Activated CD4-positive, alpha-beta T cell treated with anti-CD3 and anti-CD28 coated beads, Interleukin-2, amount 50 U/mL, for 1 hour (primary cell): ENCODE measurements at regions not wholly inside any gene's neighbourhood (a gene's known extent, or its start where the extent isn't known, plus 50 kb on each side); places are given as distances from the start of the nearest gene placed in this dataset.

ENCODE experiments used
- DNase-seq: peaks from one replicate; pipeline ENCODE4 v3.0.0-alpha.2; 2020

GRCh38 chr22:48478124-48478523, 1349.5 kb downstream of the BRD1 start:
- no peak for DNase-seq

GRCh38 chr22:48477031-48477721, 1350.5 kb downstream of the BRD1 start:
- DNase-seq = no peak

- no peak for DNase-seq
Measured at GRCh38 chr22:48476577-48476976, 1351.1 kb downstream of the BRD1 start.

- DNase-seq = no peak
Measured at GRCh38 chr22:48475661-48476345, 1351.9 kb downstream of the BRD1 start.

DNA sequence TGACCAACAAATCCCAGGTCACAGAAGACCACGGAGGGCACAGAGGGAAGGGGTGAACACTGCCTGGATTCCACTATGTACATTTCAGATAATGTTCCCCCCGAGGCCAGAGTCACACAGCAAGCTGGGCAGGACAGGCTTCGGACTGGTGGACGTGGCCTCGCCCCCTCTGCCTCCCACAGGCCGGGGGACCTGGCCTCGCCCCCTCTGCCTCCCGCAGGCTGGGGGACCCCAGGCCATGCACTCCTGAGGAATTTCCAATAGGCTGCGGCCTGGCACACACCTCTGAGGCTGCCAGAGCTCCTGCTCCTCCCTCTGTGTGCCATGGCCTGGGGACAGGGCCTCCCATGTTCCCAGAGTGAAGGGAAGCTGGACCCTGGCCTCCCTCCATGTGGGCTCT, 1352.8 kb downstream of the BRD1 start:
- DNase-seq = no peak

DNA sequence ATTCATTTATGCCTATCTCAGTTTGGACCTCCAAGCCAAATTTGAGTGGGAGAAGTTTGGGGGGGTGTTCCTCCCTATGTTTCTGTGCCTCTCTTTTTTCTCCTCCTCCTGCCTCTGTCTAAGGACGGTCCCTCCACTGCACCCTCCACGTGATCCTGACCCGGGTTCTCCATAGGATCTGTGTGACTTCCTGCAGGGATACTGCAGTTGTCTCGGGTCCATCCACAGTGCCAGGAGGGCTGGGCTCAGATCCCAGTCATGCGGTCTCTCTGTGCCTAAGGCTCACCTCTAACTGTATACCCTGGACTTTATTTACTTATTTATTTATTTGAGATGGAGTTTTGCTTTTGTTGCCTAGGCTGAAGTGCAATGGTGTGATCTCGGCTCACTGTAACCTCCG, 1354.5 kb downstream of the BRD1 start:
- DNase-seq = no peak

GRCh38 chr22:48464246-48464645, 1363.4 kb downstream of the BRD1 start:
- no peak for DNase-seq

- DNase-seq = no peak
Measured at GRCh38 chr22:48459859-48460823, 1367.5 kb downstream of the BRD1 start.

DNA sequence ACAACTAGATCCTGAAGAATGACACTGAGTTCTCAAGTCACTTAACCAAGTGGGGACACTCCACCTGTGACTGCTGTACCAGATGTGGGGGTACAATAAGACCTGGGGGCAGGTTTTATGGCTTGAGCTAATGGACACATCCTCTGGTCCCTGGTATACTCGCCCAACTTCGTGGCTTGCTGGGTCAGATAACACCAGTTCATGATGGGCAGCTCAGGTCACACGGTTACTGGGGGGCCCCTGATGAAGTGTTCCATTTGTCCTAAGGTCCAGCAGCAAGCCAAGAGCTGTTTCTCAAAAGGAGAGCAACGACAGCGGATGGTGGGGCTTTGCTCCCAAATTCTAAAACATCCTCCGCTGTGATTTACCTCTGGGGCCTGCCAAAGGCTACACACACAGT, 1368.4 kb downstream of the BRD1 start:
- no peak for DNase-seq

- DNase-seq = no peak
Measured at GRCh38 chr22:48456449-48456848, 1371.2 kb downstream of the BRD1 start.

DNA sequence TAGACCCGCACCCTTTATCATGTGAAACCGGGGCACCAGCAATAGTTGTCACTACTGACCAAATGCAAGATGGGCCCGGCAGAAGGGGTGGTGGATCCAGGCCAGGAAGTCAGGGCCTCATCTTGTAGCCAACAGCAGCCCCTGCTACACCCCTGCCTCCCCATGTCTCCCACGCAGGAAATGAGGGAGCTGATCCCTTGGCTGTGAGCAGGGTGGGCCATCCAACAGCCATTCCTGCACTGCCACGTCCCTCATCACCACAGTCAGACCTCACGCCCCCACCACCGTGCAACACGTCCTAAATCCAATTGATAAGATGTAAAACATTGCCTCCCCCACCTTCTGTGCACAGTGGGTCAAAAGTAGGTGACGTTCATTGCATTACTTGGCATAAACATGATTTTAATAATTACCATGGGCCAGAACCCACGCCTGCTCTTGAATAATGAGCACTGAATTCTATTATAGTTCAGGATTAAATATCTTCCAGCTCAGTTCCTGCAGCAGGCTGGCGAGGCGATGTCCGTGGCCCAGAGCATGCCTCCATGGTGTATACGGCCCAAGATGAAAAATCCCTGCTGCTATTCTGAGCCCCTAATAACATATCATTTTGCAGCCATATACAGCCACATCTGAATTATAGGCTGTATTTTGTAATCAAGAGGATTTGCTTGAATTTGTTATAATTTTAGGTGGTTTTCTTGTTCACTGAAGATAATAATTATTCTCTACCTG, 1373.8 kb downstream of the BRD1 start:
- DNase-seq = no peak

DNA sequence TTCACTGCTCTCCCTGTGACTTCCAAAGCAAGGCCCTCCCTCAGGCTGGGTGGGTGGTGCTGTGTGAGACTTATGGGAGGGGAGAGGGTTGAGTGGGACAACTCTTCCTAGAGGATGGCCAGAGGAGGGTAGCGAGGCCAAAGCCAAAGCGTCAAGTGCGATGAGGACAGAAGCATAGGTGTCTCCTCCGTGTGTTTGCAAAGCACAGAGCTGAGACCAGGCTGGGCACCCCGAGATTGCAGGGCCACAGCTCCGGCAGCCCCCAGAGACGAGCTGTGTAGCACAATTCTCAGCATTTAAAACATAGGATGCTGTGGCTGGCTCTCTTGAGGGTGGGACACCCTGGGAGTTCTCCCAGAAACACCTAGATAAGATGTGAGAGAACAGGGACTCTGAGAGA, 1374.5 kb downstream of the BRD1 start:
- no peak for DNase-seq

GRCh38 chr22:48452766-48453165, 1374.9 kb downstream of the BRD1 start:
- DNase-seq = no peak

DNA sequence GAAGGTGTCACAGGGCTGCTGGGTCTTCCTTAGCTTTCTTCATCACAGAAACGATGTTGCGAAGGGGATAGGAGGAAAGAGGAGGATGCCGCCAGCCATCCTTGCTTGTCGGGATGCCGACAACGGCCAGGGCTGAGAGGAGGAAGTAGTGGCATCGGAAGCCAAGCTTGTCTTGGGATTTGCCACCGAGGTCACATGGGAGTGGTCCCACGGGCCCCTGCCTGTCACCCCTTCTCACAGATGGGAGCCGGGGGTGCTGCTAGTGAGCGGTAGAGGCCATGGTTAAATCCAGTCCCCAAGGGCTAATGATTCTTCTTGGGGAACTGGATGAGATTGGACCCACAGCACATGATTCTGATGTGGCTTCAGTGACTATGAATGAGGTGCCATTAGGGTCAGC, 1375.8 kb downstream of the BRD1 start:
- no peak for DNase-seq

DNA sequence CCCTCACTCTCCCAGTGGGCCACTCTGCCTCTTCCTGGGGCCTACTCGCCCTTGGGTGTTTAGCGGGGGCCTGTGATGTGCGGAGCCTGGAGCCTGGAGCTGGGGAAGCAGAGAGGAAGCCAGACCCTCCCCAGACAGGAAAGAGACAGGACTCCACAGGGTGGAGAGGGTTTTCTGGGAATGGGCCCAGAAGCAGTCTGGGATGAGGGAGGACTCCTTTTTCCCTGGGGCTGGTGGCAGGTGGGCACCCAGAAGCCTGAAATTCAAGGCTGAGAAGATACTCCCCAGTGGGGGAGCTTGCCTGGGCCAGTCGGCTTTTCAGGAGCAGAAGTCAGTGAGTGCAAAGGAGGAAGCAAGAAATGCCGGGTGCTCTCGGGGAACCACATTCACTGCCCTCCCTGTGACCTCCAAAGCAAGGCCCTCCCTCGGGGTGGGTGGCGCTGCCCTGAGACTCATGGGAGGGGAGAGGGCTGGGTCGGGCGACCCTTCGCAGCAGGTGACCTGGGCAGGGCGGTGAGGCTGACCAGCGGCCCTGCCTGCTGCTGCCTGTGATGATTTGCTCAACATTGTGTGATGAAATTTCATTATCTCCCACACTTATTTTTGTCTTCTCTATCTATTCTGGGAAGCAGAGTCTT, 1377.4 kb downstream of the BRD1 start:
- no peak for DNase-seq

- no peak for DNase-seq
Measured at GRCh38 chr22:48449466-48450187, 1378.0 kb downstream of the BRD1 start.

DNA sequence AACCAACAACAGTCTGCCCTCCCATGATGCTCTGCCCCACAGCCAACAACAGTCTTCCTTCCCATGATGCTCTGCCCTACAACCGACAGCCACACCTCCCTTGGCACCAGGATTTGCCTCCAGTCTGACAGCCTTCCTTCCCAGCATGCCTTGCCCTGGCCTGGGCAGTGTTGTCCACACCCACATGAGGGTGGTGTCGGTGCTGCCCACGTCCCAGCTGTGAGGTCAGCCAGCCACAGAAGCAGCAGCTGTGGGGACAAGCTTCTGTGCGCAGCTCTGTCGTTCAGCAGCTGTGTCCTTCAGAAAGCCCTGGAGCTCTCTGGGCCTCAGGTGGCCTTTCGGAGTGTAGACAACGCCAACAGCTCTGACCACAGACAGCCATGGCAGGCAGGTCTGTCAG, 1378.9 kb downstream of the BRD1 start:
- DNase-seq = no peak

DNA sequence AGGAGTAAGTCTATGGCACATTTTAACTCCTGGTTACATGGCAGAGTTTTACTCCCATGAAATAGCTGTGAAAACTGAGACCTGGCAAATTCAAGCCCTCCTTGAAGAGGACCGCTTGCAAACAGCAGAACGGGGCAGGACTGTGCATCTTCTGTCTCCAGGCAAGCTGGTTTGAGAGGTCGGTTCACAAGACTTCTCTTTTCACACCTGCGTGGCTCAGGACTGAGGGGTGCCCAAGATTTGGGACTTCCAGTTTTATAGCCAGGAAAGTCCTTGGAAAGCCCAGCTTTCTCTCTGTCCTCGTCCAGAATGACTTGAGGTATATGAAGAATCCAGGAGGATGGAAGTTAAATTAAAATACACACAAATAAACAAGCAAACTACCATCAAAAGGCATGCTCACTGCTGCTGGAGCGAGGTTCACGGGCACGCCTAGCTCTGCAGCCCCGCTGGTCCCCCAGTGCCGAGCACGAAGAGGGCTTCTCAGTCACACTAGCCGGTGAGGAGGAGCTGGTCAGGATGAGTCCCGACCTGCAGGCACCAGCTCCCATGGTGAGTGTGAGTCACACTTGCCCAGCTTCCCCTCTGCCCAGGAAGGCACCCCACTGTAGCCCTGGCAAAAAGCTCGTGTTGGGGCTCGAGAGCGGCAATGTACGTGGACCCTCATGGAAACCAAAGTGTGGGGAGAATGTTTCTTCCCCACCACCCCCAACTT, 1382.4 kb downstream of the BRD1 start:
- no peak for DNase-seq

GRCh38 chr22:48444320-48445112, 1383.2 kb downstream of the BRD1 start:
- no peak for DNase-seq

DNA sequence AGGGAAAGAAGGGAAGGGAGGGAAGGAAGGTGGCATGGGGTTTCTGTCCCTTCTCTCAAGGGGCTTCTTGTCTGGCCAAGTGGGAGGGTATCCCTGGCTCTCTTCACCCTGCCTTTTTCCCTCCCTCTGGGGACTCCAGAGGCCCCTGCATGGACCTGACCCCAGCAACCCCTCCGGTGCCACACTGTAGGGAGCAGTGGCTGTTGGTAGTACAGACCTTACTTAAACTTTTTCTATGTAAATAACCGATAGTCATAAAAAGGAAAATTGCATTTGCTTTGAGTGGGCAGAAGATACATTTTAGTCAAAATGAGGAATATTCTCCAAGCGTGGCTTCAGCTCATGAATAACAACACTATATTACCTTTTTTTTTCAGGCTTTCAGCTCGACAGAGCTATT, 1384.0 kb downstream of the BRD1 start:
- no peak for DNase-seq
